Right lobe of liver (tissue), 6 donors: ENCODE measurements at regions not wholly inside any gene's neighbourhood (a gene's known extent, or its start where the extent isn't known, plus 50 kb on each side); places are given as distances from the start of the nearest gene placed in this dataset.

Source experiments
- ATAC-seq, 4 donors: fragments of 200-7000 bp; cut with Tn5 transposase; one replicate each; pipeline ENCODE4 v1.9.1; 2020; ENCODE audit warnings: mild to moderate bottlenecking in 4 of 4, moderate library complexity in 4 of 4
- DNase-seq, 3 donors: peaks; one replicate each; pipeline ENCODE4 v3.0.0-alpha.2; 2020
- H3K27ac ChIP-seq, 3 donors: fragments of 200-600 bp; one replicate each; pipeline ENCODE4 v1.8.0; 2022
- H3K27me3 ChIP-seq, 2 donors: fragments of 200-600 bp; one replicate each; pipeline ENCODE4 v1.8.0; 2022
- H3K36me3 ChIP-seq, 4 donors: fragments of 200-600 bp; sonication (generic) in 1 of 4; one replicate each; pipeline versions ENCODE4 v1.5.1 to v1.8.0; 2017 to 2022; ENCODE audit warnings: control low read depth in 1 of 4
- H3K4me1 ChIP-seq, 4 donors: fragments of 200-600 bp; sonication (generic) in 1 of 4; one replicate each; pipeline versions ENCODE4 v1.5.1 to v1.8.0; 2017 to 2022; ENCODE audit warnings: control low read depth in 1 of 4
- H3K4me3 ChIP-seq, 3 donors: fragments of 200-600 bp; one replicate each; pipeline ENCODE4 v1.8.0; 2022
- H3K9me3 ChIP-seq, 4 donors: fragments of 200-600 bp; sonication (generic) in 1 of 4; one replicate each; pipeline versions ENCODE4 v1.5.1 to v1.8.0; 2017 to 2022; ENCODE audit warnings: control low read depth in 1 of 4
- CTCF ChIP-seq, 4 donors: fragments of 200-600 bp in 3 of 4; fragments of 450-650 bp in 1 of 4; IDR thresholded peaks; one replicate each; pipeline versions ENCODE4 v1.5.1 to v1.8.0; 2016 to 2022; ENCODE audit warnings: antibody characterized with exemption in 4 of 4, mild to moderate bottlenecking in 2 of 4
- POLR2A ChIP-seq: fragments of 450-650 bp; IDR thresholded peaks from one replicate; pipeline ENCODE4 v1.6.1; 2017; ENCODE audit warnings: antibody characterized with exemption, mild to moderate bottlenecking
- WGBS: methylation state at CpG from one replicate; pipeline ENCODE4 v1.1.6; 2018; ENCODE audit warnings: low coverage, low lambda C conversion rate; ENCODE audit not compliant: insufficient coverage; ENCODE audit errors: missing lambda C conversion rate; 5-methylcytosine and 5-hydroxymethylcytosine counted together
- intact Hi-C, 2 donors: fragments of 100-400 bp; cut with DNase I; formaldehyde crosslinking; loops; one replicate each; pipeline versions ENCODE4 v1.11.2 to v1.14.1; 2022
- donor health status: DM: no; HTN: yes; CAD: no.
- donor health status: DM: no; HTN: no; CAD: no.
- donor health status: DM: no; HTN: no; CAD: no.
- donor health status: DM: no; HTN: yes; CAD: no.
- donor health status: DM: no; HTN: yes; CAD: no.

- H3K9me3 ChIP-seq, result no peaks in the 10 kb centered on the region
- no peak overlapping the region for H3K4me3 ChIP-seq
- ATAC-seq (no peak), DNase-seq (no peak)
- H3K27me3 ChIP-seq, result no peaks in the 10 kb centered on the region
- intact Hi-C loops, result no loop called here
- 50% methylated on average over 3 of the region's 3 CpGs for WGBS
- H3K4me1 ChIP-seq, result no peaks in the 10 kb centered on the region
- H3K36me3 ChIP-seq, result no peaks in the 10 kb centered on the region
- no peak overlapping the region for H3K27ac ChIP-seq
- TF ChIP-seq CTCF (IDR thresholded peaks at IDR 0.05) (no peak), POLR2A (no peak)
These were observed 188.1 kb upstream of the CACNA1E start for GRCh38 chr1:181295217-181295616.

- TF ChIP-seq CTCF (IDR thresholded peaks at IDR 0.05) (no peak), POLR2A (no peak)
- intact Hi-C loops, result no loop called here
- Histone ChIP-seq H3K27me3 (no peaks in the 10 kb centered on the region), H3K4me3 (no peak overlapping the region), H3K27ac (no peak overlapping the region), H3K36me3 (no peaks in the 10 kb centered on the region), H3K9me3 (no peaks in the 10 kb centered on the region), H3K4me1 (no peaks in the 10 kb centered on the region)
- DNase-seq, result no peak
- 39% methylated on average over 2 of the region's 2 CpGs for WGBS
- no peak for ATAC-seq
These were observed 187.1 kb upstream of the CACNA1E start for GRCh38 chr1:181296180-181296579.

GRCh38 chr1:181308098-181308497 lies 175.2 kb upstream of the CACNA1E start:
- Histone ChIP-seq H3K27me3 (no peaks in the 10 kb centered on the region), H3K9me3 (no peaks in the 10 kb centered on the region), H3K27ac (no peak overlapping the region), H3K4me3 (no peak overlapping the region), H3K36me3 (no peaks in the 10 kb centered on the region), H3K4me1 (no peaks in the 10 kb centered on the region)
- no peak for TF ChIP-seq POLR2A
- no peak for TF ChIP-seq CTCF (IDR thresholded peaks at IDR 0.05)
- ATAC-seq (no peak), DNase-seq (no peak)
- intact Hi-C loops, result no loop called here
- 15% methylated on average over 3 of the region's 3 CpGs for WGBS

DNA sequence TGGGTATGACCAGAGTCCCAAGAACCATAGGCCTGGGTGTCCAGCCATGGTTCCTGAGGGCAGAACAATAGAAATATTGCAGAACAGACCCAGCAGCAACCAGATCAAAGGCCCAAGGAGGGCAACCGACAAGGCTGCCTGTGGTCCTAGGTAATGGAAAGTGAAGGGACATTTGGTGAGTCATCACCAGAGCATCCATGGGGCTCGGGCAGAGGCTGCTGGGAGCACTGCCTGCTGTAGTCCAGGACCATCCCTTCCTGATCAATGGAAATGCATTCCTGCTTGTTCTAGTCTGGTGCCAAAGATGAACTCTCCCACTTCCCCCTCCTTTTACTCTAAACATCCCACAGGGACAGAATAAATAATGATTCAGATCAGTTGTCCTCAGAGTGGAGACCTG lies 172.8 kb upstream of the CACNA1E start:
- intact Hi-C loops, result no loop called here
- no peak for TF ChIP-seq POLR2A
- no peak for TF ChIP-seq CTCF (IDR thresholded peaks at IDR 0.05)
- DNase-seq, result no peak
- no peak overlapping the region for H3K4me3 ChIP-seq
- no peaks in the 10 kb centered on the region for H3K9me3 ChIP-seq
- peaks cover 0 to 5% of the 10 kb centered on the region in 2 donors for H3K27me3 ChIP-seq
- H3K36me3 ChIP-seq, result no peaks in the 10 kb centered on the region
- H3K27ac ChIP-seq, result no peak overlapping the region
- no peaks in the 10 kb centered on the region for H3K4me1 ChIP-seq
- peak in 1 of 4 donors; percentile 35 for ATAC-seq
- 40% methylated on average over 2 of the region's 2 CpGs for WGBS

DNA sequence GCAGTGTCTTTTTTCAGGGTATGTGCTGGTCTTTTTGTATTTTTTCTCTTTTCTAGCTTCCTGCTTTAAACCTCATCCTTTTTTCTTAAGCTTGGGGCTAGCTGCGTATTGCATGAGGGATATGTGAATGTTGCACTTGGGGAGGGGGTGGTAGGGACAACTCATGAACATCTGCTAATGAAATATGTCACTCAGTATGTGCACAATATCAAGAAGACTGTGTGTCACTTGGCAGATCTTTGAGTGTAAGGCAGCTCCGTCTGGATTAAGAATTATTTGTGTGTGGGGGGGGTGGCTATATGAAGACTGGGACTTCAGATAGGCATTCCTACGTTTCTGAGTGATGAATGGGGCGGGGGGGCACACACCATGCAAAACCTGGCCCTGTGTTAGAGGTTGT lies 170.4 kb upstream of the CACNA1E start:
- intact Hi-C loops, result no loop called here
- peaks cover 0 to 5% of the 10 kb centered on the region in 2 donors for H3K27me3 ChIP-seq

More for the DNA sequence above, 170.4 kb upstream of the CACNA1E start:
- DNase-seq (no peak), ATAC-seq (no peak)
- Histone ChIP-seq H3K27ac (no peak overlapping the region), H3K9me3 (no peaks in the 10 kb centered on the region), H3K4me1 (peaks cover 0 to 1% (median 0%) of the 10 kb centered on the region in 4 donors), H3K4me3 (no peak overlapping the region), H3K36me3 (no peaks in the 10 kb centered on the region)
- 22% methylated on average over 4 of the region's 4 CpGs for WGBS
- TF ChIP-seq CTCF (IDR thresholded peaks at IDR 0.05), result no peak
- TF ChIP-seq POLR2A, result no peak
